BLaER1 (cell line): ENCODE measurements at regions not wholly inside any gene's neighbourhood (a gene's known extent, or its start where the extent isn't known, plus 50 kb on each side); places are given as distances from the start of the nearest gene placed in this dataset.

Experiments used
- H3K27ac ChIP-seq: shearing (Covaris generic); formaldehyde crosslinking; 2 replicates; pipeline ENCODE4 v1.8.1; 2022
- H3K27me3 ChIP-seq: shearing (Covaris generic); formaldehyde crosslinking; 2 replicates; pipeline ENCODE4 v1.8.1; 2022
- H3K36me3 ChIP-seq: shearing (Covaris generic); formaldehyde crosslinking; 2 replicates; pipeline ENCODE4 v1.8.1; 2022
- H3K4me1 ChIP-seq: shearing (Covaris generic); formaldehyde crosslinking; 2 replicates; pipeline ENCODE4 v1.8.1; 2022
- H3K4me2 ChIP-seq: shearing (Covaris generic); formaldehyde crosslinking; 2 replicates; pipeline ENCODE4 v1.8.1; 2022
- H3K4me3 ChIP-seq: shearing (Covaris generic); formaldehyde crosslinking; 2 replicates; pipeline ENCODE4 v1.8.1; 2022
- H3K9ac ChIP-seq: shearing (Covaris generic); formaldehyde crosslinking; 2 replicates; pipeline ENCODE4 v1.8.1; 2022
- H3K9me3 ChIP-seq: shearing (Covaris generic); formaldehyde crosslinking; 2 replicates; pipeline ENCODE4 v1.8.1; 2022
- H4K20me1 ChIP-seq: shearing (Covaris generic); formaldehyde crosslinking; 2 replicates; pipeline ENCODE4 v1.8.1; 2022
- Cebpa-rat ChIP-seq: shearing (Covaris generic); IDR thresholded peaks from 2 replicates; pipeline ENCODE4 v1.8.1; 2022

GRCh38 chr3:182172534-182172933, 460.8 kb downstream of the SOX2 start:
- Histone ChIP-seq H3K4me1 (no peaks in the 10 kb centered on the region), H3K9me3 (no peaks in the 10 kb centered on the region), H4K20me1 (no peaks in the 10 kb centered on the region), H3K27me3 (no peaks in the 10 kb centered on the region), H3K27ac (no peak overlapping the region), H3K4me2 (no peak overlapping the region), H3K36me3 (no peaks in the 10 kb centered on the region), H3K9ac (no peak overlapping the region), H3K4me3 (no peak overlapping the region)
- no peak for TF ChIP-seq Cebpa-rat

- H3K36me3 ChIP-seq: no peaks in the 10 kb centered on the region
- H4K20me1 ChIP-seq: no peaks in the 10 kb centered on the region
- no peak overlapping the region for H3K27ac ChIP-seq
- H3K4me3 ChIP-seq: no peak overlapping the region
- no peak overlapping the region for H3K4me2 ChIP-seq
- no peak overlapping the region for H3K9ac ChIP-seq
- no peak for TF ChIP-seq Cebpa-rat
- H3K9me3 ChIP-seq: no peaks in the 10 kb centered on the region
- peaks cover 4% of the 10 kb centered on the region; the same call in 1 of the 2 replicates for H3K4me1 ChIP-seq
- no peaks in the 10 kb centered on the region for H3K27me3 ChIP-seq
Observed at GRCh38 chr3:182178488-182179200, 466.9 kb downstream of the SOX2 start.

GRCh38 chr3:182179631-182180030, 467.9 kb downstream of the SOX2 start:
- TF ChIP-seq Cebpa-rat: no peak
- Histone ChIP-seq H3K36me3 (no peaks in the 10 kb centered on the region), H3K4me1 (peaks cover 5% of the 10 kb centered on the region; the same call in 1 of the 2 replicates), H4K20me1 (no peaks in the 10 kb centered on the region), H3K4me2 (no peak overlapping the region), H3K27me3 (no peaks in the 10 kb centered on the region), H3K27ac (no peak overlapping the region), H3K4me3 (no peak overlapping the region), H3K9me3 (no peaks in the 10 kb centered on the region), H3K9ac (no peak overlapping the region)

- no peaks in the 10 kb centered on the region for H3K36me3 ChIP-seq
- H4K20me1 ChIP-seq: no peaks in the 10 kb centered on the region
- H3K4me1 ChIP-seq: peaks cover 5% of the 10 kb centered on the region; the same call in 1 of the 2 replicates
- no peak overlapping the region for H3K4me2 ChIP-seq
- H3K4me3 ChIP-seq: no peak overlapping the region
- H3K9me3 ChIP-seq: no peaks in the 10 kb centered on the region
- H3K9ac ChIP-seq: no peak overlapping the region
- no peak overlapping the region for H3K27ac ChIP-seq
- TF ChIP-seq Cebpa-rat: no peak
- H3K27me3 ChIP-seq: no peaks in the 10 kb centered on the region
Observed at GRCh38 chr3:182180654-182181385, 469.1 kb downstream of the SOX2 start.

- Histone ChIP-seq H4K20me1 (no peaks in the 10 kb centered on the region), H3K27me3 (no peaks in the 10 kb centered on the region), H3K9me3 (no peaks in the 10 kb centered on the region), H3K36me3 (no peaks in the 10 kb centered on the region), H3K4me3 (no peak overlapping the region), H3K27ac (no peak overlapping the region), H3K9ac (no peak overlapping the region), H3K4me2 (no peak overlapping the region), H3K4me1 (peaks cover 5% of the 10 kb centered on the region; the same call in 1 of the 2 replicates)
- no peak for TF ChIP-seq Cebpa-rat
Observed at GRCh38 chr3:182182531-182182968, 470.8 kb downstream of the SOX2 start.

- TF ChIP-seq Cebpa-rat: no peak
- Histone ChIP-seq H3K9ac (no peak overlapping the region), H3K4me2 (0 out of 2 replicates have a peak overlapping the region, but pooled peaks have one; percentile 5), H3K36me3 (no peaks in the 10 kb centered on the region), H3K27ac (no peak overlapping the region), H4K20me1 (no peaks in the 10 kb centered on the region), H3K4me3 (no peak overlapping the region), H3K9me3 (no peaks in the 10 kb centered on the region), H3K4me1 (peaks cover 5% of the 10 kb centered on the region; the same call in 1 of the 2 replicates), H3K27me3 (no peaks in the 10 kb centered on the region)
Observed at GRCh38 chr3:182183716-182184430, 472.1 kb downstream of the SOX2 start.

- Histone ChIP-seq H3K36me3 (no peaks in the 10 kb centered on the region), H3K27me3 (no peaks in the 10 kb centered on the region), H3K4me3 (no peak overlapping the region), H3K9me3 (no peaks in the 10 kb centered on the region), H3K27ac (no peak overlapping the region), H4K20me1 (no peaks in the 10 kb centered on the region), H3K4me2 (no peak overlapping the region), H3K4me1 (peaks cover 5% of the 10 kb centered on the region; the same call in 1 of the 2 replicates), H3K9ac (no peak overlapping the region)
- no peak for TF ChIP-seq Cebpa-rat
Observed at GRCh38 chr3:182185313-182185712, 473.6 kb downstream of the SOX2 start.

GRCh38 chr3:182190056-182190455, 478.3 kb downstream of the SOX2 start:
- Histone ChIP-seq H3K4me3 (no peak overlapping the region), H3K4me1 (no peaks in the 10 kb centered on the region), H3K9me3 (no peaks in the 10 kb centered on the region), H3K36me3 (no peaks in the 10 kb centered on the region), H3K9ac (no peak overlapping the region), H3K27me3 (no peaks in the 10 kb centered on the region), H3K27ac (no peak overlapping the region), H3K4me2 (no peak overlapping the region), H4K20me1 (no peaks in the 10 kb centered on the region)
- TF ChIP-seq Cebpa-rat: no peak

- Histone ChIP-seq H3K27ac (no peak overlapping the region), H4K20me1 (no peaks in the 10 kb centered on the region), H3K4me2 (no peak overlapping the region), H3K9ac (no peak overlapping the region), H3K27me3 (no peaks in the 10 kb centered on the region), H3K4me3 (no peak overlapping the region), H3K9me3 (no peaks in the 10 kb centered on the region), H3K4me1 (no peaks in the 10 kb centered on the region), H3K36me3 (no peaks in the 10 kb centered on the region)
- no peak for TF ChIP-seq Cebpa-rat
Observed at GRCh38 chr3:182198345-182198744, 486.6 kb downstream of the SOX2 start.
